ENCODE measurements at regions not wholly inside any gene's neighbourhood (a gene's known extent, or its start where the extent isn't known, plus 50 kb on each side); places are given as distances from the start of the nearest gene placed in this dataset.
A peak's percentile ranks its signal among the peaks of the same experiment; 100 is the strongest.

GRCh38 chr9:13790055-13790454, 510.6 kb upstream of the MPDZ start:
- no peak overlapping the region for H3K27ac ChIP-seq (ENCODE audit: extremely low read depth, low read depth, low read length)
- H3K4me2 ChIP-seq (ENCODE audit: insufficient read depth, low read length), result no peak overlapping the region
- CTCF ChIA-PET (ENCODE audit: low intra/inter-chr PET ratio), result no interaction called here
- TF ChIP-seq YBX1 (IDR thresholded peaks at IDR 0.05) (no peak), TAL1 (IDR thresholded peaks at IDR 0.05) (peak; percentile 30; the same call in 1 of the 2 replicates), SPI1 (IDR thresholded peaks at IDR 0.05; ENCODE audit: borderline replicate concordance, low read depth, low read length) (no peak), BCOR (IDR thresholded peaks at IDR 0.05) (no peak)
- no peaks in the 10 kb centered on the region for H3K4me1 ChIP-seq (replicated peaks in 1 of 2; ENCODE audit: control insufficient read depth in 2 of 2, insufficient read depth in 2 of 2, low read length in 2 of 2)
- H3K9ac ChIP-seq (ENCODE audit: insufficient read depth in 1 of 2, low read depth in 2 of 2, low read length in 2 of 2), result no peak overlapping the region
- DNase-seq (ENCODE audit: extremely low read depth in 1 of 4, low spot score in 3 of 4) (no peak), ATAC-seq (no peak), FAIRE-seq (no peak)
- WGBS (ENCODE audit: insufficient coverage, low coverage, missing lambda C conversion rate), result 0% methylated on average over 1 of the region's 2 CpGs
- POLR2A ChIA-PET, result interaction anchor here (0.8 kb wide), 1 partner anchor 1737 kb away, joined by 3 read pairs; no protein-coding TSS in a partner anchor
- no peaks in the 10 kb centered on the region for H4K20me1 ChIP-seq (replicated peaks; ENCODE audit: control insufficient read depth, insufficient read depth, low read length)
- no peaks in the 10 kb centered on the region for H3K27me3 ChIP-seq (ENCODE audit: control insufficient read depth in 2 of 2, insufficient read depth in 2 of 2, low read length in 2 of 2)
- intact Hi-C loops (cut with micrococcal nuclease), result no loop called here
- no peaks in the 10 kb centered on the region for H3K9me3 ChIP-seq (replicated peaks; ENCODE audit: control insufficient read depth, insufficient read depth, low read depth, low read length)
- H3K4me3 ChIP-seq, result no peak overlapping the region
- BruUV-seq (replicated peaks), result no TSS peak
- no peaks in the 10 kb centered on the region for H3K79me2 ChIP-seq (ENCODE audit: control insufficient read depth, insufficient read depth, low read length)
- H3K36me3 ChIP-seq (ENCODE audit: control insufficient read depth, insufficient read depth, low read length), result no peaks in the 10 kb centered on the region
- no peak overlapping the region for H2AFZ ChIP-seq (ENCODE audit: low read depth, low read length)
- in situ Hi-C loops (cut with MboI), result no loop called here
- no peaks in the 10 kb centered on the region for H3K9me1 ChIP-seq (ENCODE audit: control insufficient read depth, insufficient read depth, low read length)

- no peak overlapping the region for H3K4me2 ChIP-seq (ENCODE audit: insufficient read depth, low read length)
- TF ChIP-seq TBL1XR1 (IDR thresholded peaks at IDR 0.05; ENCODE audit: low read length in 2 of 2), result no peak
- no peak for TF ChIP-seq NONO (IDR thresholded peaks at IDR 0.05; ENCODE audit: low read depth in 2 of 2, low read length in 1 of 2)
- TF ChIP-seq ZNF511 (CRISPR knock-in tag; IDR thresholded peaks at IDR 0.05), result no peak
- TF ChIP-seq KDM4B (IDR thresholded peaks at IDR 0.05; ENCODE audit: borderline replicate concordance in 2 of 2, low read depth in 1 of 2), result no peak
- no peak for TF ChIP-seq GABPA (tag; conservative IDR thresholded peaks at IDR 0.05; ENCODE audit: low read depth)
- TF ChIP-seq ZNF57 (CRISPR knock-in tag; IDR thresholded peaks at IDR 0.05), result no peak
- TF ChIP-seq ZMIZ1 (IDR thresholded peaks at IDR 0.05; ENCODE audit: low read depth in 2 of 2, low read length in 2 of 2), result no peak
- no peak for TF ChIP-seq GATA2 (CRISPR knock-in tag; IDR thresholded peaks at IDR 0.05)
- no peak for TF ChIP-seq PTTG1 (tag; IDR thresholded peaks at IDR 0.05; ENCODE audit: low read depth)
- TF ChIP-seq ZNF586 (CRISPR knock-in tag; conservative IDR thresholded peaks at IDR 0.05), result no peak
These were observed 507.8 kb upstream of the MPDZ start for GRCh38 chr9:13787234-13787833.

More at GRCh38 chr9:13787234-13787833, 507.8 kb upstream of the MPDZ start:
- Histone ChIP-seq H3K79me2 (ENCODE audit: control insufficient read depth, insufficient read depth, low read length) (no peaks in the 10 kb centered on the region), H3K4me1 (replicated peaks in 1 of 2; ENCODE audit: control insufficient read depth in 2 of 2, insufficient read depth in 2 of 2, low read length in 2 of 2) (no peaks in the 10 kb centered on the region), H4K20me1 (replicated peaks; ENCODE audit: control insufficient read depth, insufficient read depth, low read length) (no peaks in the 10 kb centered on the region), H3K9ac (ENCODE audit: insufficient read depth in 1 of 2, low read depth in 2 of 2, low read length in 2 of 2) (no peak overlapping the region), H3K9me1 (ENCODE audit: control insufficient read depth, insufficient read depth, low read length) (no peaks in the 10 kb centered on the region), H3K27ac (ENCODE audit: extremely low read depth, low read depth, low read length) (no peak overlapping the region), H3K9me3 (replicated peaks; ENCODE audit: control insufficient read depth, insufficient read depth, low read depth, low read length) (no peaks in the 10 kb centered on the region), H2AFZ (ENCODE audit: low read depth, low read length) (no peak overlapping the region), H3K27me3 (ENCODE audit: control insufficient read depth in 2 of 2, insufficient read depth in 2 of 2, low read length in 2 of 2) (no peaks in the 10 kb centered on the region), H3K4me3 (no peak overlapping the region), H3K36me3 (ENCODE audit: control insufficient read depth, insufficient read depth, low read length) (no peaks in the 10 kb centered on the region)
- DNase-seq (ENCODE audit: extremely low read depth in 1 of 4, low spot score in 3 of 4) (no peak), FAIRE-seq (no peak), ATAC-seq (no peak)
- in situ Hi-C loops (cut with MboI), result no loop called here
- no TSS peak for BruUV-seq (replicated peaks)
- WGBS (ENCODE audit: insufficient coverage, low coverage, missing lambda C conversion rate), result 0% methylated on average over 9 of the region's 10 CpGs
- POLR2A ChIA-PET, result no interaction called here
- CTCF ChIA-PET (ENCODE audit: low intra/inter-chr PET ratio), result no interaction called here
- intact Hi-C loops (cut with micrococcal nuclease), result no loop called here

Data from K562 (cell line).